ENCODE measurements at regions not wholly inside any gene's neighbourhood (a gene's known extent, or its start where the extent isn't known, plus 50 kb on each side); places are given as distances from the start of the nearest gene placed in this dataset.

GRCh38 chr7:54465095-54465494, 77.1 kb upstream of the VSTM2A start:
- no peak for ATAC-seq
- H3K4me2 ChIP-seq (ENCODE audit: insufficient read depth, low read length): no peak overlapping the region
- TF ChIP-seq ZNF146 (CRISPR knock-in tag; IDR thresholded peaks at IDR 0.05; ENCODE audit: unreplicated experiment) (no peak), ADNP (tag; IDR thresholded peaks at IDR 0.05) (no peak), E2F6 (IDR thresholded peaks at IDR 0.05; ENCODE audit: borderline replicate concordance in 1 of 2, extremely low read depth in 1 of 2, insufficient read depth in 1 of 2, insufficient read length in 1 of 2, low read depth in 1 of 2, low read length in 1 of 2, poor library complexity in 1 of 2, severe bottlenecking in 1 of 2) (no peak), ILF3 (IDR thresholded peaks at IDR 0.05; ENCODE audit: borderline replicate concordance) (no peak), ZNF318 (IDR thresholded peaks at IDR 0.05; ENCODE audit: borderline replicate concordance in 1 of 2, low read depth in 1 of 2) (no peak), CREB3L1 (IDR thresholded peaks at IDR 0.05; ENCODE audit: borderline replicate concordance, low read depth) (no peak), BACH1 (tag; IDR thresholded peaks at IDR 0.05) (no peak), ZNF644 (tag; IDR thresholded peaks at IDR 0.05; ENCODE audit: low read depth) (no peak), CEBPG (CRISPR knock-in tag; IDR thresholded peaks at IDR 0.05) (no peak), CEBPG (tag; conservative IDR thresholded peaks at IDR 0.05 in 1 of 2, IDR thresholded peaks at IDR 0.05 in 1 of 2) (no peak), ZNF253 (CRISPR knock-in tag; conservative IDR thresholded peaks at IDR 0.05) (no peak), THRAP3 (IDR thresholded peaks at IDR 0.05; ENCODE audit: borderline replicate concordance) (no peak), SMARCA4 (IDR thresholded peaks at IDR 0.05) (no peak)

More at GRCh38 chr7:54465095-54465494, 77.1 kb upstream of the VSTM2A start:
- intact Hi-C loops (cut with micrococcal nuclease): no loop called here
- no peak overlapping the region for H3K27ac ChIP-seq (ENCODE audit: extremely low read depth, low read depth, low read length)
- ChIA-PET POLR2A (no interaction called here), CTCF (ENCODE audit: low intra/inter-chr PET ratio) (no interaction called here)
- no peaks in the 10 kb centered on the region for H3K27me3 ChIP-seq (ENCODE audit: control insufficient read depth in 2 of 2, insufficient read depth in 2 of 2, low read length in 2 of 2)
- no peaks in the 10 kb centered on the region for H3K79me2 ChIP-seq (ENCODE audit: control insufficient read depth, insufficient read depth, low read length)
- H2AFZ ChIP-seq (ENCODE audit: low read depth, low read length): no peak overlapping the region
- no peaks in the 10 kb centered on the region for H3K4me1 ChIP-seq (replicated peaks in 1 of 2; ENCODE audit: control insufficient read depth in 2 of 2, insufficient read depth in 2 of 2, low read length in 2 of 2)
- H3K9me3 ChIP-seq (replicated peaks; ENCODE audit: control insufficient read depth, insufficient read depth, low read depth, low read length): no peaks in the 10 kb centered on the region
- DNase-seq (ENCODE audit: extremely low read depth in 1 of 4, low spot score in 3 of 4) (no peak), FAIRE-seq (no peak)
- H3K9me1 ChIP-seq (ENCODE audit: control insufficient read depth, insufficient read depth, low read length): no peaks in the 10 kb centered on the region
- H3K4me3 ChIP-seq: no peak overlapping the region
- H3K9ac ChIP-seq (ENCODE audit: insufficient read depth in 1 of 2, low read depth in 2 of 2, low read length in 2 of 2): no peak overlapping the region
- no TSS peak for BruUV-seq (replicated peaks)
- H3K36me3 ChIP-seq (ENCODE audit: control insufficient read depth, insufficient read depth, low read length): no peaks in the 10 kb centered on the region
- no peaks in the 10 kb centered on the region for H4K20me1 ChIP-seq (replicated peaks; ENCODE audit: control insufficient read depth, insufficient read depth, low read length)
- in situ Hi-C loops (cut with MboI): no loop called here
